HCT116 (cell line): ENCODE measurements at regions not wholly inside any gene's neighbourhood (a gene's known extent, or its start where the extent isn't known, plus 50 kb on each side); places are given as distances from the start of the nearest gene placed in this dataset.

Experiments
- ATAC-seq: fragments of 200-7000 bp; cut with Tn5 transposase; 2 replicates; pipeline ENCODE4 v1.9.1; 2020; ENCODE audit warnings: mild to moderate bottlenecking, moderate library complexity
- BruUV-seq: library from RNA; stranded (reverse); fragments of 400-500 nt; replicated peaks from 2 replicates; lab custom pipeline; 2021; lab: Mats Ljungman, UMichigan
- CTCF ChIA-PET: fragments of 300-600 bp; sonication (Branson Sonifier 250); formaldehyde crosslinking; loops from one replicate; lab custom pipeline; 2021; ENCODE audit warnings: antibody characterized with exemption; lab: Charles Lee
- POLR2A ChIA-PET: fragments of 300-600, 350-600 bp; sonication (Branson Sonifier 250); formaldehyde crosslinking; loops from one replicate; lab custom pipeline; 2021; ENCODE audit warnings: antibody characterized with exemption; lab: Charles Lee
- RAD21 ChIA-PET, 2 experiments: fragments of 300-600 bp; sonication (Branson Sonifier 250); formaldehyde crosslinking; loops; one replicate each; lab custom pipeline; 2023; ENCODE audit warnings: low total read pairs in 2 of 2; ENCODE audit not compliant: uncharacterized antibody in 2 of 2, unreplicated experiment in 2 of 2, low non-redundant PET in 1 of 2; lab: Charles Lee
- DNase-seq: peaks from one replicate; pipeline ENCODE4 v3.0.0-alpha.2; 2010; ENCODE audit warnings: low read depth, low spot score
- H2AFZ ChIP-seq: fragments of 200-600 bp; shearing (Covaris generic), sonication (generic); 2 replicates; pipeline ENCODE4 v1.6.1; 2017; ENCODE audit warnings: low read depth, mixed run types, mixed read lengths, antibody characterized with exemption, low read length; ENCODE audit not compliant: poor library complexity, severe bottlenecking
- H3K27ac ChIP-seq: 2 replicates; pipeline ENCODE4 v1.5.1; 2012; ENCODE audit warnings: low read depth, low read length
- H3K27me3 ChIP-seq: fragments of 200-600 bp; sonication (generic); 2 replicates; pipeline ENCODE4 v1.6.1; 2016; ENCODE audit warnings: mixed run types, low read length, mixed read lengths; ENCODE audit not compliant: insufficient read depth
- H3K36me3 ChIP-seq, 2 experiments: fragments of 200-500 bp in 1 of 2; fragments of 200-600 bp in 1 of 2; sonication (Bioruptor generic) in 1 of 2; sonication (generic) in 1 of 2; 2 replicates each; pipeline versions ENCODE4 v1.5.1 to v1.6.1; 2014 to 2016; ENCODE audit warnings: low read length in 2 of 2, inconsistent platforms in 1 of 2, mixed read lengths in 1 of 2, mixed run types in 1 of 2; ENCODE audit not compliant: insufficient read depth in 2 of 2, control insufficient read depth in 1 of 2
- H3K4me1 ChIP-seq, 2 experiments: fragments of 200-600 bp in 1 of 2; sonication (generic) in 1 of 2; 2 replicates each; pipeline versions ENCODE4 v1.5.1 to v1.6.1; 2012 to 2017; ENCODE audit warnings: low read length in 2 of 2, inconsistent platforms in 1 of 2, mild to moderate bottlenecking in 1 of 2, mixed read lengths in 1 of 2, mixed run types in 1 of 2, moderate library complexity in 1 of 2; ENCODE audit not compliant: insufficient read depth in 2 of 2, control insufficient read depth in 1 of 2
- H3K4me2 ChIP-seq: fragments of 200-600 bp; sonication (generic); 2 replicates; pipeline ENCODE4 v1.6.1; 2017; ENCODE audit warnings: mixed run types, low read length, mixed read lengths
- H3K4me3 ChIP-seq, 2 experiments: fragments of 200-600 bp in 1 of 2; sonication (generic) in 1 of 2; replicated peaks in 1 of 2; 2 replicates each; pipeline ENCODE4 v1.5.1; 2011 to 2016; ENCODE audit warnings: low read length in 2 of 2, control low read depth in 1 of 2, low read depth in 1 of 2, mild to moderate bottlenecking in 1 of 2, mixed read lengths in 1 of 2, mixed run types in 1 of 2
- H3K79me2 ChIP-seq: fragments of 200-600 bp; sonication (generic); 2 replicates; pipeline ENCODE4 v1.6.1; 2017; ENCODE audit warnings: mild to moderate bottlenecking, mixed run types, low read length, moderate library complexity, mixed read lengths; ENCODE audit not compliant: insufficient read depth
- H3K9ac ChIP-seq: fragments of 200-600 bp; sonication (generic); 2 replicates; pipeline ENCODE4 v1.6.1; 2016; ENCODE audit warnings: low read length, mixed read lengths
- H3K9me2 ChIP-seq: fragments of 200-600 bp; sonication (generic), shearing (Covaris generic); 2 replicates; pipeline ENCODE4 v1.6.1; 2017; ENCODE audit warnings: mixed run types, mild to moderate bottlenecking, moderate library complexity; ENCODE audit not compliant: insufficient read depth
- H3K9me3 ChIP-seq, 2 experiments: fragments of 200-500 bp in 1 of 2; fragments of 200-600 bp in 1 of 2; sonication (Bioruptor generic) in 1 of 2; sonication (generic) in 1 of 2; 2 replicates each; pipeline ENCODE4 v1.6.1; 2014 to 2017; ENCODE audit warnings: low read length in 2 of 2, mixed read lengths in 2 of 2, inconsistent platforms in 1 of 2, low read depth in 1 of 2, mild to moderate bottlenecking in 1 of 2, mixed run types in 1 of 2, moderate library complexity in 1 of 2; ENCODE audit not compliant: control insufficient read depth in 1 of 2, insufficient read depth in 1 of 2
- H4K20me1 ChIP-seq: fragments of 200-600 bp; sonication (generic), shearing (Covaris generic); 2 replicates; pipeline ENCODE4 v1.6.1; 2017; ENCODE audit warnings: mixed run types, mild to moderate bottlenecking, moderate library complexity; ENCODE audit not compliant: insufficient read depth
- CBX3 ChIP-seq: IDR thresholded peaks from 2 replicates; pipeline ENCODE4 v1.6.1; 2012; ENCODE audit warnings: low read depth
- CEBPB ChIP-seq: IDR thresholded peaks from 2 replicates; pipeline ENCODE4 v1.6.1; 2012; ENCODE audit warnings: low read depth
- EGR1 ChIP-seq: IDR thresholded peaks from 2 replicates; pipeline ENCODE4 v1.6.1; 2012; ENCODE audit warnings: low read depth
- EZH2 ChIP-seq: fragments of 200-600 bp; sonication (generic); IDR thresholded peaks from 2 replicates; pipeline ENCODE4 v1.6.1; 2017; ENCODE audit warnings: antibody characterized with exemption, mixed run types
- EZH2phosphoT487 ChIP-seq: fragments of 200-600 bp; IDR thresholded peaks from 2 replicates; pipeline ENCODE4 v1.6.1; 2018; ENCODE audit warnings: antibody characterized with exemption, borderline replicate concordance
- FOSL1 ChIP-seq: IDR thresholded peaks from 2 replicates; pipeline ENCODE4 v1.6.1; 2012; ENCODE audit warnings: low read depth
- POLR2A ChIP-seq: IDR thresholded peaks from 2 replicates; pipeline ENCODE4 v1.7.0; 2011; ENCODE audit warnings: borderline replicate concordance; ENCODE audit not compliant: insufficient read depth, insufficient read length; ENCODE audit errors: extremely low read depth
- POLR2AphosphoS5 ChIP-seq: IDR thresholded peaks from 2 replicates; pipeline ENCODE4 v1.6.1; 2011; ENCODE audit warnings: mild to moderate bottlenecking, low read depth, low read length, moderate library complexity
- RAD21 ChIP-seq: IDR thresholded peaks from 2 replicates; pipeline ENCODE4 v1.6.1; 2012; ENCODE audit warnings: low read depth, mild to moderate bottlenecking
- SP1 ChIP-seq: IDR thresholded peaks from 2 replicates; pipeline ENCODE4 v1.6.1; 2012; ENCODE audit warnings: low read depth
- SRF ChIP-seq: IDR thresholded peaks from 2 replicates; pipeline ENCODE4 v1.6.1; 2012; ENCODE audit warnings: low read depth
- intact Hi-C: fragments of 100-400 bp; cut with micrococcal nuclease; formaldehyde crosslinking; loops from 2 replicates; pipeline ENCODE4 v1.10.0; 2022
- TF ChIP-seq, protein P1 (sequence below): IDR thresholded peaks from 2 replicates; pipeline ENCODE4 v1.6.1; 2012; ENCODE audit warnings: low read depth
- TF ChIP-seq, protein P2 (sequence below): IDR thresholded peaks from 2 replicates; pipeline ENCODE4 v1.6.1; 2012
- TF ChIP-seq, protein P3 (sequence below): IDR thresholded peaks from 2 replicates; pipeline ENCODE4 v1.6.1; 2012

DNA sequence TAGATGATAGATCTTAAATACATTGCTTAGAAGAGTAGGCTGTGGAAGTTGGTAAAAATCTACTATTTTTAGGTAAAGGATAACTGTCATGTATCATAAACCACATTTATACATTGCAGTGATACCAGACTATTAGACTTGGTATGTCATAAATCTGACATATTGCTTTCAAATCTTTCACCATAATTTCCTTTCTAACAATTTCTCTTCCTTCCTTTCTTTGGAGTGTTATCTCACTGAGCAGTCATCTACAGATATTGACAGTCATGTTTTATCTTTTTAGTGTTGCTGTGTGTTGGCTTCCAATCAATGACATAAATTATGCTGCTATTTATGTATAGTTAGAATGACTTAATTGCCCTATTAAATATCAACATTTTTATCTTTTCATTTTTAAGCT lies 588.7 kb downstream of the TUSC7 start (continued):
- TF ChIP-seq, protein P1, sequence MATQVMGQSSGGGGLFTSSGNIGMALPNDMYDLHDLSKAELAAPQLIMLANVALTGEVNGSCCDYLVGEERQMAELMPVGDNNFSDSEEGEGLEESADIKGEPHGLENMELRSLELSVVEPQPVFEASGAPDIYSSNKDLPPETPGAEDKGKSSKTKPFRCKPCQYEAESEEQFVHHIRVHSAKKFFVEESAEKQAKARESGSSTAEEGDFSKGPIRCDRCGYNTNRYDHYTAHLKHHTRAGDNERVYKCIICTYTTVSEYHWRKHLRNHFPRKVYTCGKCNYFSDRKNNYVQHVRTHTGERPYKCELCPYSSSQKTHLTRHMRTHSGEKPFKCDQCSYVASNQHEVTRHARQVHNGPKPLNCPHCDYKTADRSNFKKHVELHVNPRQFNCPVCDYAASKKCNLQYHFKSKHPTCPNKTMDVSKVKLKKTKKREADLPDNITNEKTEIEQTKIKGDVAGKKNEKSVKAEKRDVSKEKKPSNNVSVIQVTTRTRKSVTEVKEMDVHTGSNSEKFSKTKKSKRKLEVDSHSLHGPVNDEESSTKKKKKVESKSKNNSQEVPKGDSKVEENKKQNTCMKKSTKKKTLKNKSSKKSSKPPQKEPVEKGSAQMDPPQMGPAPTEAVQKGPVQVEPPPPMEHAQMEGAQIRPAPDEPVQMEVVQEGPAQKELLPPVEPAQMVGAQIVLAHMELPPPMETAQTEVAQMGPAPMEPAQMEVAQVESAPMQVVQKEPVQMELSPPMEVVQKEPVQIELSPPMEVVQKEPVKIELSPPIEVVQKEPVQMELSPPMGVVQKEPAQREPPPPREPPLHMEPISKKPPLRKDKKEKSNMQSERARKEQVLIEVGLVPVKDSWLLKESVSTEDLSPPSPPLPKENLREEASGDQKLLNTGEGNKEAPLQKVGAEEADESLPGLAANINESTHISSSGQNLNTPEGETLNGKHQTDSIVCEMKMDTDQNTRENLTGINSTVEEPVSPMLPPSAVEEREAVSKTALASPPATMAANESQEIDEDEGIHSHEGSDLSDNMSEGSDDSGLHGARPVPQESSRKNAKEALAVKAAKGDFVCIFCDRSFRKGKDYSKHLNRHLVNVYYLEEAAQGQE: no peak
- TF ChIP-seq POLR2AphosphoS5: no peak
- TF ChIP-seq, protein P2, sequence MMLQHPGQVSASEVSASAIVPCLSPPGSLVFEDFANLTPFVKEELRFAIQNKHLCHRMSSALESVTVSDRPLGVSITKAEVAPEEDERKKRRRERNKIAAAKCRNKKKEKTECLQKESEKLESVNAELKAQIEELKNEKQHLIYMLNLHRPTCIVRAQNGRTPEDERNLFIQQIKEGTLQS: no peak
- no peak for TF ChIP-seq FOSL1
- no peak for TF ChIP-seq SRF
- TF ChIP-seq SP1: no peak

- Histone ChIP-seq H3K27ac (no peak overlapping the region), H3K4me3 (no peak overlapping the region), H3K9me3 (no peaks in the 10 kb centered on the region), H3K79me2 (no peaks in the 10 kb centered on the region), H3K4me2 (no peak overlapping the region), H3K36me3 (no peaks in the 10 kb centered on the region), H2AFZ (no peak overlapping the region), H3K9ac (no peak overlapping the region)
- ATAC-seq: no peak
- CTCF ChIA-PET: no interaction called here
- BruUV-seq: no TSS peak
- intact Hi-C loops: no loop called here
- POLR2A ChIA-PET: no interaction called here
- TF ChIP-seq CBX3 (no peak), CEBPB (no peak), POLR2A (no peak), SP1 (no peak), RAD21 (no peak), SRF (no peak), EGR1 (no peak), EZH2phosphoT487 (no peak), EZH2 (no peak)
- TF ChIP-seq, protein P2: no peak
- TF ChIP-seq, protein P3, sequence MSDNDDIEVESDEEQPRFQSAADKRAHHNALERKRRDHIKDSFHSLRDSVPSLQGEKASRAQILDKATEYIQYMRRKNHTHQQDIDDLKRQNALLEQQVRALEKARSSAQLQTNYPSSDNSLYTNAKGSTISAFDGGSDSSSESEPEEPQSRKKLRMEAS: no peak
- TF ChIP-seq, protein P1: no peak
- TF ChIP-seq, all 23 proteins: peak for 0
- Histone ChIP-seq H3K4me1 (no peaks in the 10 kb centered on the region), H3K27me3 (no peaks in the 10 kb centered on the region), H3K9me2 (no peaks in the 10 kb centered on the region), H4K20me1 (no peaks in the 10 kb centered on the region)
- DNase-seq: no peak
- RAD21 ChIA-PET: no interaction called here
Measured at GRCh38 chr3:117302428-117302827, 592.8 kb downstream of the TUSC7 start.
